Colonic mucosa (tissue), 4 donors: ENCODE measurements at regions not wholly inside any gene's neighbourhood (a gene's known extent, or its start where the extent isn't known, plus 50 kb on each side); places are given as distances from the start of the nearest gene placed in this dataset.
"Not testable (repeated sequence)": the region's sequence is repeated elsewhere in the genome, so short reads cannot be mapped to it uniquely, and the experiment has no call there.

Experiments used
- DNase-seq: peaks from one replicate; pipeline ENCODE4 v3.0.0-alpha.2; 2020
- H3K27ac ChIP-seq: fragments of 200-600 bp; one replicate; pipeline ENCODE4 v1.8.0; 2021
- H3K27me3 ChIP-seq: fragments of 200-600 bp; one replicate; pipeline ENCODE4 v1.8.0; 2021
- H3K36me3 ChIP-seq: fragments of 200-600 bp; one replicate; pipeline ENCODE4 v1.8.0; 2021
- H3K4me1 ChIP-seq: fragments of 200-600 bp; one replicate; pipeline ENCODE4 v1.8.0; 2021; ENCODE audit warnings: mild to moderate bottlenecking
- H3K4me3 ChIP-seq: fragments of 200-600 bp; one replicate; pipeline ENCODE4 v1.8.0; 2021
- H3K9ac ChIP-seq, 2 donors: one replicate each; pipeline ENCODE4 v1.7.0; 2013; ENCODE audit warnings: control low read depth in 2 of 2, low read depth in 2 of 2, low read length in 2 of 2
- H3K9me3 ChIP-seq: fragments of 200-600 bp; one replicate; pipeline ENCODE4 v1.8.0; 2021
- CTCF ChIP-seq: fragments of 200-600 bp; IDR thresholded peaks from one replicate; pipeline ENCODE4 v1.8.0; 2022; ENCODE audit warnings: antibody characterized with exemption, mild to moderate bottlenecking
- intact Hi-C: fragments of 100-400 bp; cut with DNase I; formaldehyde crosslinking; loops from one replicate; pipeline ENCODE4 v1.14.1; 2022
- donor health status: healthy.
- donor health status: DM: no; HTN: no; CAD: no.
- donor health status: DM: no; HTN: no; CAD: no.

DNA sequence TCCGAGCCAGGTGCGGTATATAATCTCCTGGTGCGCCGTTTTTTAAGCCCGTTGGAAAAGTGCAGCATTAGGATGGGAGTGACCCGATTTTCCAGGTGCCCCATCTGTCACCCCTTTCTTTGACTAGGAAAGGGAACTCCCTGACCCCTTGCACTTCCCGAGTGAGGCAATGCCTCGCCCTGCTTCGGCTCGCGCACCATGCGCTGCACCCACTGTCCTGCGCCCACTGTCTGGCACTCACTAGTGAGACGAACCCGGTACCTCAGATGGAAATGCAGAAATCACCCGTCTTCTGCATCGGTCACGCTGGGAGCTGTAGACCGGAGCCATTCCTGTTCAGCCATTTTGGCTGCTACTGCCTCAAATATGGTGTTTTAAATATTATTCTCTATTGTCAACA is 198.0 kb downstream of the MEIS1 start:
- H3K9me3 ChIP-seq, DNase-seq, H3K4me3 ChIP-seq, H3K36me3 ChIP-seq, H3K4me1 ChIP-seq, H3K9ac ChIP-seq, H3K27me3 ChIP-seq, intact Hi-C loops, H3K27ac ChIP-seq: not testable (repeated sequence)

- Histone ChIP-seq H3K36me3 (no peaks in the 10 kb centered on the region), H3K27me3 (no peaks in the 10 kb centered on the region), H3K4me3 (no peak overlapping the region), H3K9ac (no peak overlapping the region), H3K4me1 (no peaks in the 10 kb centered on the region), H3K9me3 (no peaks in the 10 kb centered on the region), H3K27ac (no peak overlapping the region)
- no peak for DNase-seq
- no peak for TF ChIP-seq CTCF
- intact Hi-C loops: no loop called here
These were observed 198.7 kb downstream of the MEIS1 start for GRCh38 chr2:66633631-66634030.

GRCh38 chr2:66634784-66635183 is 199.9 kb downstream of the MEIS1 start:
- Histone ChIP-seq H3K4me3 (no peak overlapping the region), H3K27me3 (no peaks in the 10 kb centered on the region), H3K27ac (no peak overlapping the region), H3K9ac (no peak overlapping the region), H3K36me3 (no peaks in the 10 kb centered on the region), H3K4me1 (no peaks in the 10 kb centered on the region), H3K9me3 (no peaks in the 10 kb centered on the region)
- intact Hi-C loops: no loop called here
- no peak for TF ChIP-seq CTCF
- no peak for DNase-seq

DNA sequence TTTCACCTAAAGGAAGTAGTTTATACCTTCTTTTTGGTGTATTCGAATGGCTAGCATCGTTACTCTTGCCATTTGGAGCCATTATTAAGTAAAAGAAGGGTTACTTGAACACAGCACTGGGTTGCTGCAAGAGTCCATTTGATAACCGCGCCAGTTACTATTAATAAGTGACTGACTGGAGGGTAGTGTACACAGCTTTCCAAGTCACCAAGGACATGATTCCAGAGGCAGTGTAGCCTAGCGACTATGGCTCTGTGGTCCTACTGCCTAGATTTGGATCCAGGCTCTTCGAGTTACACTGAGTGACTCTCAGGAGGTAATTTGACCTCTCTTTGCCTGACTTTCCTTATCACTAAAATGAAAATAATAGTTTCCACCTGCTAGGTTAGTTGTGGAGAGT is 206.8 kb downstream of the MEIS1 start:
- no peaks in the 10 kb centered on the region for H3K27me3 ChIP-seq

GRCh38 chr2:66648081-66648480 is 213.2 kb downstream of the MEIS1 start:
- H3K9me3 ChIP-seq, H3K27me3 ChIP-seq, intact Hi-C loops, H3K4me1 ChIP-seq, H3K27ac ChIP-seq, H3K4me3 ChIP-seq, H3K36me3 ChIP-seq, H3K9ac ChIP-seq, DNase-seq: not testable (repeated sequence)

More for the DNA sequence above, 206.8 kb downstream of the MEIS1 start:
- Histone ChIP-seq H3K4me1 (no peaks in the 10 kb centered on the region), H3K36me3 (no peaks in the 10 kb centered on the region), H3K27ac (no peak overlapping the region), H3K4me3 (no peak overlapping the region), H3K9me3 (no peaks in the 10 kb centered on the region), H3K9ac (no peak overlapping the region)
- TF ChIP-seq CTCF: no peak
- intact Hi-C loops: no loop called here
- DNase-seq: no peak

- no peak for TF ChIP-seq CTCF
- intact Hi-C loops: no loop called here
- DNase-seq: no peak
These were observed 214.1 kb downstream of the MEIS1 start for GRCh38 chr2:66649006-66649405.

DNA sequence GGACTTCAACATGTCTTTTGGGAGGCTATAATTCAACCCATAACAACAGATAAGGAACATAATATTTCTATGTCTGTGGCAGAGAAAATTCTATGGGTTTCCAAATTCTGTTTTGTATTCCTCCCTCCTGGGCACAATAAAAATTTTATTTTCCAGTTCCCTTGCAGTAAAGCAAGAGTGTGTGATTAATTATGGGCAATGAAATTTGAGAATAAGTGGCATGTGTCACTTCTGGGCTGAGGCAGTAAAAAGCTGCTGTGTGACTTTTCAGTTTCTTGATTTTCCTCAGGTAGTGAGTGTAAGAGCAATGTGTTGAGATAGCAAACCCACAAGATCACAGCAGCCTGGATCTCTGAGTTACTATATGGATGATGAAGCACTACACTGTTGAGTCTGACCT is 216.4 kb downstream of the MEIS1 start:
- H3K36me3 ChIP-seq: no peaks in the 10 kb centered on the region
- intact Hi-C loops: no loop called here
- H3K27me3 ChIP-seq: no peaks in the 10 kb centered on the region
- TF ChIP-seq CTCF: no peak
- no peak overlapping the region for H3K9ac ChIP-seq
- no peak overlapping the region for H3K4me3 ChIP-seq
- no peaks in the 10 kb centered on the region for H3K9me3 ChIP-seq
- no peak for DNase-seq
- H3K4me1 ChIP-seq: no peaks in the 10 kb centered on the region
- H3K27ac ChIP-seq: no peak overlapping the region

More at GRCh38 chr2:66649006-66649405, 214.1 kb downstream of the MEIS1 start:
- Histone ChIP-seq H3K4me3 (no peak overlapping the region), H3K9ac (no peak overlapping the region), H3K36me3 (no peaks in the 10 kb centered on the region), H3K4me1 (no peaks in the 10 kb centered on the region), H3K9me3 (no peaks in the 10 kb centered on the region), H3K27me3 (no peaks in the 10 kb centered on the region), H3K27ac (no peak overlapping the region)
